Panc1 (cell line): ENCODE measurements at regions not wholly inside any gene's neighbourhood (a gene's known extent, or its start where the extent isn't known, plus 50 kb on each side); places are given as distances from the start of the nearest gene placed in this dataset.
A peak's percentile ranks its signal among the peaks of the same experiment; 100 is the strongest.

ENCODE experiments used
- ATAC-seq: fragments of 200-7000 bp; cut with Tn5 transposase; 2 replicates; pipeline ENCODE4 v1.9.1; 2020; ENCODE audit warnings: mild to moderate bottlenecking, moderate library complexity
- BruUV-seq: library from RNA; stranded (reverse); fragments of 400-500 nt; replicated peaks from 2 replicates; lab custom pipeline; 2021; lab: Mats Ljungman, UMichigan
- CTCF ChIA-PET: fragments of 300-600 bp; sonication (Branson Sonifier 250); formaldehyde crosslinking; loops from one replicate; lab custom pipeline; 2022; ENCODE audit warnings: antibody characterized with exemption; lab: Charles Lee
- POLR2A ChIA-PET: fragments of 300-600 bp; sonication (Branson Sonifier 250); formaldehyde crosslinking; loops from one replicate; lab custom pipeline; 2022; ENCODE audit warnings: antibody characterized with exemption; lab: Charles Lee
- DNase-seq: peaks from one replicate; pipeline ENCODE4 v3.0.0-alpha.2; 2010; ENCODE audit warnings: low read depth, low spot score
- H3K27ac ChIP-seq: 2 replicates; pipeline ENCODE4 v1.5.1; 2011; ENCODE audit warnings: mild to moderate bottlenecking, low read length, inconsistent platforms
- H3K27me3 ChIP-seq: fragments of 200-500 bp; sonication (Bioruptor generic); 2 replicates; pipeline ENCODE4 v1.6.0; 2014; ENCODE audit warnings: low read length, inconsistent platforms; ENCODE audit not compliant: control insufficient read depth, insufficient read depth
- H3K36me3 ChIP-seq: fragments of 200-500 bp; sonication (Bioruptor generic); 2 replicates; pipeline ENCODE4 v1.5.1; 2014; ENCODE audit warnings: inconsistent platforms, mild to moderate bottlenecking, low read length, moderate library complexity; ENCODE audit not compliant: control insufficient read depth, insufficient read depth
- H3K4me1 ChIP-seq: 2 replicates; pipeline ENCODE4 v1.5.1; 2011; ENCODE audit warnings: inconsistent platforms, mild to moderate bottlenecking, low read length, moderate library complexity; ENCODE audit not compliant: control insufficient read depth, insufficient read depth
- H3K4me3 ChIP-seq, 2 experiments: 2 replicates each; pipeline ENCODE4 v1.5.1; 2011 to 2012; ENCODE audit warnings: low read depth in 2 of 2, low read length in 2 of 2, mild to moderate bottlenecking in 2 of 2, inconsistent platforms in 1 of 2, moderate library complexity in 1 of 2
- H3K9me3 ChIP-seq: fragments of 200-500 bp; sonication (Bioruptor generic); 2 replicates; pipeline ENCODE4 v1.5.1; 2014; ENCODE audit warnings: low read depth, mild to moderate bottlenecking, inconsistent platforms, low read length, moderate library complexity; ENCODE audit not compliant: control insufficient read depth, insufficient read depth
- CTCF ChIP-seq: fragments of 450-650 bp; IDR thresholded peaks from 2 replicates; pipeline ENCODE4 v1.5.1; 2017; ENCODE audit warnings: mild to moderate bottlenecking
- POLR2AphosphoS5 ChIP-seq: IDR thresholded peaks from 2 replicates; pipeline ENCODE4 v1.6.1; 2012; ENCODE audit warnings: mild to moderate bottlenecking, low read depth, low read length, moderate library complexity
- REST ChIP-seq, 2 experiments: IDR thresholded peaks; 2 replicates each; pipeline ENCODE4 v1.6.1; 2011 to 2012; ENCODE audit warnings: low read depth in 2 of 2, control low read depth in 1 of 2, low read length in 1 of 2, mild to moderate bottlenecking in 1 of 2, moderate library complexity in 1 of 2; ENCODE audit not compliant: insufficient read depth in 1 of 2
- SIN3A ChIP-seq: IDR thresholded peaks from 2 replicates; pipeline ENCODE4 v1.6.1; 2012; ENCODE audit warnings: low read depth, mild to moderate bottlenecking, low read length, moderate library complexity, borderline replicate concordance; ENCODE audit not compliant: insufficient read depth
- TCF7L2 ChIP-seq: IDR thresholded peaks from 2 replicates; pipeline ENCODE4 v1.6.1; 2011; ENCODE audit warnings: mild to moderate bottlenecking, low read depth, low read length, inconsistent platforms
- in situ Hi-C: cut with HindIII; loops from 2 replicates; pipeline ENCODE4 v1.10.0; 2016; ENCODE audit warnings: low sequenced_read_pairs, low pct_unique_long_range_greater_than_20kb
- intact Hi-C: fragments of 100-400 bp; cut with micrococcal nuclease; formaldehyde crosslinking; loops from one replicate; pipeline ENCODE4 v1.10.0; 2022; ENCODE audit not compliant: unreplicated experiment

- BruUV-seq: no TSS peak
- DNase-seq (no peak), ATAC-seq (no peak)
- intact Hi-C loops: loop anchor here (10.0 kb wide), 1 partner anchor 358 kb away; no protein-coding TSS in a partner anchor
- POLR2A ChIA-PET: no interaction called here
- no peaks in the 10 kb centered on the region for H3K36me3 ChIP-seq
- no peak overlapping the region for H3K27ac ChIP-seq
- H3K4me1 ChIP-seq: no peaks in the 10 kb centered on the region
- CTCF ChIA-PET: interaction anchor here (0.6 kb wide), 1 partner anchor 350 kb away, joined by 3 read pairs; no protein-coding TSS in a partner anchor
- TF ChIP-seq SIN3A (no peak), REST (IDR thresholded peaks at IDR 0.05; ENCODE audit: insufficient read depth in 1 of 2, low read depth in 2 of 2, low read length in 1 of 2) (no peak), TCF7L2 (no peak), POLR2AphosphoS5 (no peak), CTCF (no peak)
- H3K27me3 ChIP-seq: no peaks in the 10 kb centered on the region
- in situ Hi-C loops: no loop called here
- no peak overlapping the region for H3K4me3 ChIP-seq
- H3K9me3 ChIP-seq: no peaks in the 10 kb centered on the region
Observed at GRCh38 chr1:222096883-222097282, 355.0 kb upstream of the DUSP10 start.

GRCh38 chr1:222096476-222096772 is 354.5 kb upstream of the DUSP10 start:
- H3K36me3 ChIP-seq: no peaks in the 10 kb centered on the region
- intact Hi-C loops: loop anchor here (10.0 kb wide), 1 partner anchor 358 kb away; no protein-coding TSS in a partner anchor
- no peaks in the 10 kb centered on the region for H3K9me3 ChIP-seq
- no peaks in the 10 kb centered on the region for H3K4me1 ChIP-seq
- DNase-seq (no peak), ATAC-seq (peak; percentile 17; the same call in 1 of the 2 replicates)
- H3K4me3 ChIP-seq: no peak overlapping the region
- CTCF ChIA-PET: interaction anchor here (0.6 kb wide), 1 partner anchor 351 kb away, joined by 3 read pairs; no protein-coding TSS in a partner anchor
- BruUV-seq: no TSS peak
- in situ Hi-C loops: no loop called here
- no peak for TF ChIP-seq REST (IDR thresholded peaks at IDR 0.05; ENCODE audit: insufficient read depth in 1 of 2, low read depth in 2 of 2, low read length in 1 of 2)
- peak; percentile 69 for TF ChIP-seq CTCF
- H3K27me3 ChIP-seq: no peaks in the 10 kb centered on the region
- POLR2A ChIA-PET: no interaction called here
- no peak overlapping the region for H3K27ac ChIP-seq
